Embryonic facial prominence (tissue), 1 donor: ENCODE measurements at regions not wholly inside any gene's neighbourhood (a gene's known extent, or its start where the extent isn't known, plus 50 kb on each side); places are given as distances from the start of the nearest gene placed in this dataset.

Experiments used
- DNase-seq: peaks from one replicate; pipeline ENCODE4 v3.0.0-alpha.2; 2016; ENCODE audit errors: extremely low spot score

DNA sequence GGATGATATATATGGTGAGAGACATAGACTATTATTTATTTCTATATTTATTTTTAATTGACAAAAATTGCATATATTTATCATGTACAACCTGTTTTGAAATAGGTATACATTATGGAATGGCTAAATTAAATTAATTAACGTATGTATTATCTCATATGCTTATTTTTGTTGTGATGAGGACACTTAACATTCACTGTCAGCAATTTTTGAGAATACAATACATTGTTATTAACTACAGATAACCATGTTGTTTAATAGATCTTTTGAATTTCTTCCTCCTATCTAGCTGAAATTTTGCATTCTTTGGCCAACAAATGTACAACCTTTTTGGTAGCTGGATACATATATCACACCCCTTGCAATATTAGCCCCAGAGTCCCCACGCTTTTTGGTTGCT, 110.7 kb upstream of the CITED2 start:
- no peak for DNase-seq

DNA sequence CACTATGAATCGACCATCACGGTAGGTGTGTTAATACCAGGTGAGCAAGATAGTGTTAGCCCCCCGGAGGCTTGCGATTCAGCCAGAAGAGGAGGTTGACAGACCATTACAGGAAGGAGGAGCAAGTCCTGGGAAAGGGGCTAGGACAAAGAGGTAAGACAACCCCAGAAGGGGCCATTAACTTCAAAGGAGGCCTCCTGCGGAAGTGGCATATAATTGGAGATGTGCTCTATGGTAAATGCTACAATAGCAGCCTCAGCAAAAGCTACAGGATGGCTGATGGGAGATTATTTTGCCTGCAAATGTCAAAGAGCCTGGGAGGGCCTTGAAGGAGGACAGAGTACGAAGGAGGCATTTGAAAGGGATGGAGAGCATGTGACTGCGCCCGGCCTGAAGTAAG, 108.6 kb upstream of the CITED2 start:
- DNase-seq, result no peak

GRCh38 chr6:139482287-139482686, 107.8 kb upstream of the CITED2 start:
- no peak for DNase-seq

- DNase-seq, result no peak
Measured at GRCh38 chr6:139480356-139481165, 106.1 kb upstream of the CITED2 start.

- DNase-seq, result no peak
Measured at GRCh38 chr6:139479433-139480222, 105.2 kb upstream of the CITED2 start.

- DNase-seq, result no peak
Measured at GRCh38 chr6:139475646-139476045, 101.2 kb upstream of the CITED2 start.

GRCh38 chr6:139475241-139475640, 100.8 kb upstream of the CITED2 start:
- DNase-seq, result no peak

DNA sequence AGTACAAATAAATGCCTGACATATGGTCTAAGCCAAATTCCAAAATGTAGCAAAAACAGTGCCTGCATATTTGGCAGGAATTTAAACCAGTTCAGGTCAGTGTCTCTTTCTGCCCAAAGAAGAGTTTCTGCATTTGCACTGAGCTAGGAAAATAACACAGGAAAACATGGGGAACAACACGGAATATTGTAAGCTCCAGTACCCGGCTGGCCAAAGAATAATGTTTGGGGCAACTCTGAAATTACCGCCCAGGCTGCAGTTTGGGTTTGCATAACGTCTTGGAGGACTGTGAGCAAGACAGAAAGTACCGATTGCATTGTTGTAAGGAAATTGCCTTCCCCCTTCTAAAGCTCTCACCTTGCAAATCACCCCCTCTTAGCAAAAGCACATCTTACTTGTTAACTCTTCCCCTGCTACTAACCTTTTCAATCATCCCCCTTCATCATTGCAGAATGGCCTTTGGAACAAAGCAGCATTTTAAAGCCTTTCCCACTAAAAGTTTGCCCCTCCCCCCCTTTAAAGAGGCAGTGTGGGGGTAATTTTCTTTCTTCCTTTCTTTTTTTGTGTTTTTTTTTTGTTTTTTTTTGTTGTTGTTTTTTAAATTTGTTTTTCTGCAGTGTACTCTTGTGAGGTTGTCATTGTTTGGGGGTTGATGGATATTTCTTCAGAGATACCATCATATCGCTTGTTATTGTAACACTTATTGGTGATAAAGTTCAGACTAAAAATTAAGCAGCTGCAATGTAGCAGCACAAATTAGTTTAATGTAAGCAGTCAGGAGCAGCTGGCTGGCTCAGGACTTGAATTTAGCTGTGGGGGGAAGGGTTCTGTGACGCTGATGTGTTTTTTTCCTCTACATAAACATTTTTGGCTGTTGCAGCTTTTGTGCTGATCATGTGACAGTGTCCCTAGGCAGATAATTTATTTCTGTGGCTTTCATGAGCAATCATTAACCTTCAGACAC, 100.0 kb upstream of the CITED2 start:
- peak; percentile 42 for DNase-seq

DNA sequence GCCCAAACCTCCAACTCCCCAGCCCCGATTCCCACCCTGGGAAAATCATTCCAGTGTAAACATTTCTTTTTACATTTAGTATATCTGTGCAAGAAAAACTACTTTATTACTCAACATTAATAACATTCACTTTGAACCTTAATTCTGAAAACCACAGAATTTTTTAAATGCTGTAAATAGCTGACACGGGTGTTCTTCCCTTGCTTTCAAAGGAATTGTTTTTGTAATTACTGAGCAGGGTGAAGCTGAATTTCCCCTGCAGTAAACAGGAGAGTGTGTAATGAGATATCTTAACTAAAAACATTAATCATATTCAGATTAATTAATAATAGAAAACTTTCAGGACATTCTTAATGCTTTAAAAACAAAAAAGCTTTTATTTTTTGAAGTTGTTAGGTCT, 99.3 kb upstream of the CITED2 start:
- no peak for DNase-seq

GRCh38 chr6:139473231-139473701, 98.8 kb upstream of the CITED2 start:
- no peak for DNase-seq

DNA sequence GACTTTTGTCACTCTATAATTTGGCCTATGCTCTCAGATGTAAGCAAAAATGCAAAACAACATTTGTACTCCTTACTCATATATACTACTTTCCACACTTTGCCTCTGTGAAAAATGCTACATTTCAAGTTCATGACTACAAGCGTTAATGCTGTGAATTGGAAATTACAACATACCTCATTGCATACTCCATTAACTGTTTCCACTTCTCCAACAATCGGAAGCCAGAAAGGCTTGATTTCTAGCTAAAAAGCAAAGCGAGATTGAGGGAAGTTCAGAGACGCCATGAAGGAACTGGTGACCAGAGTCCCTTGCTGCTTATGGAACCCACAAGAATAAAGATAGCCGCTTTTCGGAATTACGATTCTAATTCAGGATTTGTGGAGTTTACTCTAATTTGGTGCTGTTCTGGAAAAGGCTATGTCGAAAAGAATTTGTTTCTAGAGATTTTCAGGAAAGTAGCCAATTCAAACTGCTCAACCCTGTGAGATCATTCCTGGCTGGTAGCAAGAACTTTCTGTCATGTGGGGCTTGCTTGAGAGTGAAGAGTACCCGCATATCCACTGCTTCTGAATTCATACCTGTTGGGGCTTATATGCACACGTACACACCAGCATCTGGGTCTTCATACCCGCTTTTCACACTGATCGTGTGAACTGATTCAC, 98.0 kb upstream of the CITED2 start:
- DNase-seq, result no peak

- DNase-seq, result no peak
Measured at GRCh38 chr6:139470997-139471396, 96.5 kb upstream of the CITED2 start.

- no peak for DNase-seq
Measured at GRCh38 chr6:139468178-139468819, 93.9 kb upstream of the CITED2 start.

DNA sequence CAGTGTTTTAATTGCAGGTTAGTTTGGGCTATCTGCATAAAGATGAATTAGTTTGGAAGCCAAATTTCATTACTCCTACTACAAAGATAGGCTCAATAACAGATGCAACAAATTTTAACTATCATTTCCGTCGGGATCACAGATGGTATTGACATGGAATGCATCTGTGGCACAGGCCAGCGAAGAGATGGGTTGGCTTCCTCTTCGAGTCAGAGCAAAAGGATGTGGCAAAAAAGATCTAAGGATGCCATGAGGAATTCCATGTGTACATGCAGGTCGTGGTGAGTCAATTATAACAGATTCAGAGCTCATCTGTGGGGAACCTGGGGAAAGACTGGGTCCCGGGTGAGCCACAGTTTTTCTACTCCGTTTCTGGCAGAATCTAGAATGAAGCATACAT, 83.0 kb upstream of the CITED2 start:
- no peak for DNase-seq

DNA sequence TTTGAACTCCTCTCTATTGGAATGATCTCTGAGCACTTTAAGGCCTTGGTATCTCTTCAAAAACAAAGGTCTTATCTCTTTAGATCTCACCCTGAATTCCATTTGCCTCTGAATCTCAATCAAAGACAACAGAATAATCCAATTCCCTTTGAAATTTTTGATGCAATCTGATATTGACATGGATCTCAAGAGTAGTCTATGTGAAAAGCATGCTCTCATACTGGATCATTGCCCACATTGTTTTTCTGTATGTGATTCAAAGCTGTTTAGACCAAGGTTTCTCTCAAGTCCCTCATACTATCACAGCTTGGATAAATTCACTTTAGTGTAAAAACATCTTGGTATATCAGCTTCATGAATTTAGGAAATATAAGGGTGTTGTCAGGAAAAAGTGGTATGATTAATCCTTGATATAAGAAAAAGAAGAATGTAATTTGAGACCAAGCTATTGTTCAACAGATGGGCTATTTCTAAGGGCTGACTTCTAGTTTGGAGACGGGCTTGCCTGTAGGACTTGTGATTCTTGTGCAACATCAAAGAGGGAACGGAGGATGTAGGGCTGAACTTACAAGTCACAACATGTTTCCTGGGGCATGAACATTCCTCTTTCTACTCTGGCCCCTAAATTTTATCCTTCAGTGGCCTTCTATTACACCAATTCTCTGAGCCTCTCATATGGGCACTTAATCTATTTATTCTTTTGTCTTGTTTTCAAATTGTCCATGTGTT, 77.9 kb upstream of the CITED2 start:
- no peak for DNase-seq

- no peak for DNase-seq
Measured at GRCh38 chr6:139449611-139450000, 75.2 kb upstream of the CITED2 start.

DNA sequence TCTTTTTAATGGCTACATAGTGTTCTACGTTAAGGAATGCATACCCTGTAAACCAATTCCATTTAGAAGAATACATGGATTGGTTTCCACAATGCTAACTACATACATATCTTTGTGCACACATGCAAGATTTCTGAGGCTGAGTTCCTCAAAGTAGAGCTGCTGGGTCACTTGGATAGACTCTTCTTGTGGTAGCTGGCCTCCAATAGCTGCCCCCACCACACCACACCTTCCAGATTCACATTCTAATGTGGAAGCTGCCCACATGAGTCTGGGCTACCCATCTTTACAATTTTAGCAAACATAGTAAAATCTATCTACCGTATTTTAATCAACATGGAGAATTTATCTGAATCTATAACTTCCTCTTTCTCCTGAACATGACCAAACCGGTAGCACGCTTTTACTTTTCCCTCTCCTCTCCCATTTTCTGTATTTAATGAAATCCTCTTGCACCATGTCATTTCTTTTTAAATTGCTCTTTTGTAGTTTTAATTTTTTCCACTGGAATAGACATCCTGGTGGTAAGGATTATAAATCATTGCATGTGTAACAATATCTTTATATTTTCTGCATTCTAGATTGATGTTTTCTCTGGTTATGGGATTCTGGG, 74.7 kb upstream of the CITED2 start:
- no peak for DNase-seq

- no peak for DNase-seq
Measured at GRCh38 chr6:139448051-139448649, 73.7 kb upstream of the CITED2 start.

- no peak for DNase-seq
Measured at GRCh38 chr6:139447656-139447975, 73.2 kb upstream of the CITED2 start.
